ENCODE measurements at regions not wholly inside any gene's neighbourhood (a gene's known extent, or its start where the extent isn't known, plus 50 kb on each side); places are given as distances from the start of the nearest gene placed in this dataset.
"Not testable (repeated sequence)": the region's sequence is repeated elsewhere in the genome, so short reads cannot be mapped to it uniquely, and the experiment has no call there.

- no peak for DNase-seq (ENCODE audit: low spot score)
Measured at GRCh38 chr10:63783882-63784281, 262.7 kb downstream of the REEP3 start.

- no peak for DNase-seq (ENCODE audit: low spot score)
Measured at GRCh38 chr10:63788152-63788821, 267.1 kb downstream of the REEP3 start.

GRCh38 chr10:63795094-63795860 lies 274.1 kb downstream of the REEP3 start:
- DNase-seq (ENCODE audit: low spot score) = no peak

GRCh38 chr10:63798599-63799498 lies 277.6 kb downstream of the REEP3 start:
- peak; percentile 67 for DNase-seq (ENCODE audit: low spot score)

- DNase-seq (ENCODE audit: low spot score) = no peak
Measured at GRCh38 chr10:63799521-63800300, 278.5 kb downstream of the REEP3 start.

GRCh38 chr10:63801166-63801565 lies 280.0 kb downstream of the REEP3 start:
- DNase-seq (ENCODE audit: low spot score) = no peak

- no peak for DNase-seq (ENCODE audit: low spot score)
Measured at GRCh38 chr10:63806330-63806729, 285.1 kb downstream of the REEP3 start.

- no peak for DNase-seq (ENCODE audit: low spot score)
Measured at GRCh38 chr10:63812501-63812900, 291.3 kb downstream of the REEP3 start.

- peak; percentile 71 for DNase-seq (ENCODE audit: low spot score)
Measured at GRCh38 chr10:63819753-63820329, 298.6 kb downstream of the REEP3 start.

- DNase-seq (ENCODE audit: low spot score) = no peak
Measured at GRCh38 chr10:63822496-63822895, 301.3 kb downstream of the REEP3 start.

- DNase-seq (ENCODE audit: low spot score) = no peak
Measured at GRCh38 chr10:63825111-63825510, 303.9 kb downstream of the REEP3 start.

GRCh38 chr10:63825766-63826165 lies 304.6 kb downstream of the REEP3 start:
- no peak for DNase-seq (ENCODE audit: low spot score)

GRCh38 chr10:63827018-63827417 lies 305.8 kb downstream of the REEP3 start:
- DNase-seq (ENCODE audit: low spot score) = not testable (repeated sequence)

GRCh38 chr10:63829020-63829419 lies 307.8 kb downstream of the REEP3 start:
- no peak for DNase-seq (ENCODE audit: low spot score)

- no peak for DNase-seq (ENCODE audit: low spot score)
Measured at GRCh38 chr10:63829573-63830149, 308.5 kb downstream of the REEP3 start.

GRCh38 chr10:63832686-63833085 lies 311.5 kb downstream of the REEP3 start:
- no peak for DNase-seq (ENCODE audit: low spot score)

GRCh38 chr10:63833411-63834060 lies 312.3 kb downstream of the REEP3 start:
- DNase-seq (ENCODE audit: low spot score) = no peak

GRCh38 chr10:63836666-63837442 lies 315.7 kb downstream of the REEP3 start:
- DNase-seq (ENCODE audit: low spot score) = no peak

GRCh38 chr10:63841761-63842160 lies 320.6 kb downstream of the REEP3 start:
- DNase-seq (ENCODE audit: low spot score) = no peak

GRCh38 chr10:63843107-63843506 lies 321.9 kb downstream of the REEP3 start:
- no peak for DNase-seq (ENCODE audit: low spot score)
